Tibial nerve (tissue), 3 donors: ENCODE measurements at regions not wholly inside any gene's neighbourhood (a gene's known extent, or its start where the extent isn't known, plus 50 kb on each side); places are given as distances from the start of the nearest gene placed in this dataset.

Experiments
- CTCF ChIP-seq, 5 experiments: fragments of 200-600 bp in 3 of 5; fragments of 450-650 bp in 2 of 5; sonication (generic) in 3 of 5; IDR thresholded peaks; one replicate each; pipeline ENCODE4 v1.5.1; 2016 to 2019; ENCODE audit warnings: antibody characterized with exemption in 5 of 5, mild to moderate bottlenecking in 3 of 5, moderate library complexity in 2 of 5
- POLR2A ChIP-seq, 2 donors: fragments of 450-650 bp; IDR thresholded peaks; one replicate each; pipeline ENCODE4 v1.6.1; 2017; ENCODE audit warnings: antibody characterized with exemption in 2 of 2, mild to moderate bottlenecking in 2 of 2, moderate library complexity in 2 of 2

GRCh38 chr19:34574704-34575103, 93.1 kb downstream of the WTIP start:
- TF ChIP-seq CTCF (IDR thresholded peaks at IDR 0.05) = no peak
- TF ChIP-seq POLR2A (IDR thresholded peaks at IDR 0.05) = no peak
